GM03348 (cell line): ENCODE measurements at regions not wholly inside any gene's neighbourhood (a gene's known extent, or its start where the extent isn't known, plus 50 kb on each side); places are given as distances from the start of the nearest gene placed in this dataset.
"Not testable (repeated sequence)": the region's sequence is repeated elsewhere in the genome, so short reads cannot be mapped to it uniquely, and the experiment has no call there.

Experiments
- DNase-seq: peaks from one replicate; pipeline ENCODE4 v3.0.0; 2012; ENCODE audit warnings: low spot score

DNA sequence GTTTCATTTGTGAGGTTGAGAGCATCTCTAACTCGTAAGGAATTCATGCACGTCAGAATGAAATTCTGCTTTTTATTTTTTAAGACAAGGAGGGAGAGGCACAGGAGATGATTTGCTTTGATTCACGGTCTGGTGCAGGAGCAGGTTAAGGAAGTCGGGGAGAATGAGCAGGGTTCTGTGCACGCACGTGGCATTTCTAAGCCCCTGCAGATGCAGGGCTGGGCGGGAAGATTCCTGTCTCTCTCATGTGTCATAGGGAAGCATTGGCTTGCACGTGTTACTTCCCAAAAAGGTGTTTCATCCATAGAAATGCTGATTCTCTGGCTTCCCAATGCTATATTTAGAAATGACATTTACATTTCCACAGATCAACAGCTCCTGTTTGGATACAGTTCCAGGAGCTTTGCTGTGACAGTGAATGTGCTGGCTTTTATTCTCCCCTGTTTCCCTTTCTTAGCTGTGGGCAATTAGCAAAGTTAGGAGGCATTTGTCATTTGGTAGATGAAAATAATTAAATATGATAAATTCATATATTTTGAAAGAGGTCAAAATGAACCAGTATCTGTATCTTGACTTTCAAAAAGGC lies 119.7 kb upstream of the ZFP64 start:
- no peak for DNase-seq

DNA sequence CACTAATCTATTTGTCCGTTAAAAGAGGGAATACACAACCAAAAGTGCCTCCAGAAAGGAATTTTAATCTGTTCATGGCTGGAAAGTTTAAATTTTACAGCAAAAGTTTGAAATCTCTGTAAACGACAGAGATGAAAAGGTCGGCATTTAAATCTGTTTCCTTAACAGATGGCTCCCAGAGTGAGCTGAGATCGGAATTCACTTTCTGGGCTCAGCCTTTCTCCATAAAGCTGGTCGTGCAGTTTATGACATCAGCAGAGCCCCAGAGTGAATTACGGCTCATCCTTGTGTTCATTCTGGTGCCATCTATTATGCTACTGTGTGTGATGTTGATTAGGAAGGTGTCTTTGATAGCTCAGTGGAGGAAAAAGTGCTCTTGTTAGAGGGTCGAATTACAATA lies 117.6 kb upstream of the ZFP64 start:
- DNase-seq: no peak

DNA sequence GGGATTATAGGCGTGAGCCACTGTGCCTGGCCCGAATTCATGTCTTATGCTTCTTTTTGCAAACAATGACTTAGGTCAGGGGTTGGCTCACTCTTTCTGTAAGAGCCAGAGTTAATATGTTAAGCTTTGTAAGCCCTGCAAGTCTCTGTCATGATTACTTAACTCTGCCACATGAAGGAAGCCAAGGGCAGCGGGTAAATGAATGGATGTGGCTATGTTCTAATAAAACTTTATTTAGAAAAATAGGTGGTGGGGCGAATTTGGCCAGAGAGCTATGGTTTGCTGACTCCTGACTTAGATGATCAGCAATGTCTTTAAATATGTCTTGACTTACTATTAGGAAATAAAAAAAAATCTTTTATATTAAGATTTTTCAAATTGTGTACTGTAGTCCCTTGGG lies 114.9 kb upstream of the ZFP64 start:
- no peak for DNase-seq

DNA sequence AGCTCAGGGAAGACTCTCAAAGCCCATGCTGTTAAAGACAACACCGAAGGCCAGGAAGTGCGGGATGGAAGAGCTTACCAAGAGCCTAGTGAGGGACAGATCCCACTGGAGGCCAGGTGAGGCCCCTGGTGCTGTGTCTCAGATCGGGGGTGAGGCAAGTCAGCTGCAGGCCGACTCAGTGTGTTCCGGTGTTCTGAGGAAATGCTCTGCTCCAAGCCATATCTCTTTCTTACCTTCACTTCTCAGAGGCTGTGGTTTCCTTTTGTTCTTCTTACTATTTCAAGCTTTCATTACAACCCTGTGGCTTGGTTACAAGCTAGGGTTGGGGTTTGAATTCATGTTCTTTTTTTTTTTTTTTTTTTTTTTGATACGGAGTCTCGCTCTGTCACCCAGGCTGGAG lies 114.3 kb upstream of the ZFP64 start:
- DNase-seq: no peak

DNA sequence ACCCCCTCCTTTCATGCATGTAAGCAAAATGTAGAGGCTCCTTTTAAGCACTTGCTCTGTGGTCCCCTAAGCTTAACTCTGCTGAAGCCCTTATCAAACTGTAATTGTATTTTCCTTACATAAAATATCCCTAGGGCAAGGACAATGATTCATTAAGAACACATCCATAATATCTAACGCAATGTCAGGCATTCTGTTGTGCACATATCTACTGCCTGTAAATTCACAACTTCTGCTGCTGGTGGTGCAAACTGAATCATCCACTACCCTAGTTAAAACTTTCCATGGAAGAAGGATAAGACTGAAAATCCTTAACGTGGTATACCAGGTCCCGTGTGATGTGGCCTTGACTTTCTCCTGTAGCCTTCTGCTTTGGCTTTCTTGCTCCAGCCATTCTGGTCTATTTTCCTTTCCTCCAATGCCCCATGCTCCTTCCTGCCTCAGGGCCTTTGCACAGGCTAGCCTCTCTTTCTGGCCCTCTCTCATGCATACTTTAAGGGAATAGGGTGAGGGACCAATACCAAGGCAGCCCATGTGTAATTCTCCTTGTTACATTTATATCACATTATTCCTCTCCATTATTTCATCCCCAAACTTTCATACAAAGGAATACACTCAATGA lies 113.6 kb upstream of the ZFP64 start:
- no peak for DNase-seq

DNA sequence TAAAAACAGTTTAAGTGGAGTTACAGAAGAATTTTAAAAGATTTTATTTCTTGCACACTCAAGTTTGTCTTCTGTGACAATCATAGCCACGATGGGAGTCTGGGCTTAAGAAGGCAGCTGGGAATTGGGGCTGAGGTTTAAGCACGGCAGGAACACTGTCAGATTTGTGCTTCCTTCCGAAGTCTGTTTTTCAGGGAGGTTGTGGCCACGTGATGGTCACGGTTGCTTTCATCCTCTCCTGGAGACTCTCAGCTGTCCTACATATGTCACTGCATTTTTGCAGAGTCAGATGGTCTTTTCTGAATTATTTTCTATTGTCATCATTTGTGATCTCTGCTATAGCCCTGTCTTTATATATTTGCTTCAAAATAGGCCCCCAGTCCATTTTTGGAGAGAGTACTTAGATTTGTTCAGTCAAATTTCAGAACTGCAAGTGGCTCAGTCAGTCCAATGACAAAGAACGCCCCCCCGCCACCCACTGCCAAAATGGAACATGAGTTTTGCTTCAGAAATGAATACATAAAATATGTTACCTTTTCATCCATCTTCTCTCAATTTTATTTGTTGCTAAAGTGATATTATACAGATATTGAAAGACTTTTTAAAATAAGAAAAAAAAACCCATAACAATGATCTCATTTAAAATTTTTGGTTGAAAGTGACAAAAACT lies 111.8 kb upstream of the ZFP64 start:
- no peak for DNase-seq

DNA sequence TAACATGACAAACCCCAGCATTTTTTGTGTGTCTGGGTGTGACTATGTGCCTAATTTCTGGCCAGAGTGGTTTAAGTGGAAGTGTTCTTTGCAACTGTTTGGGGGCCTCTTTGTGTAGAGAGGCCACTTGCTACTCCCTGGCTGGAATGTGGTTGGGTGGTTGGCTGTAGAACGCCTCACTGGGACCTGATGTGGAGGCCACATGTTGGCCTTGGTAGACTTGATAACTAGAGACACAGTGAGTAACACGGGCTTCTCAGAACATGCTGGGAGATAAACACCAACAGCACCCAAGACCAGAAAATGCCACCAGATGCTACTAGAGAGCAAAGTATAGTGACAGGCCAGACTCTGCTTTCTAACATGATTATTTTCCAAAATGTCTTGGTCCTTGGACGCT lies 111.2 kb upstream of the ZFP64 start:
- no peak for DNase-seq

DNA sequence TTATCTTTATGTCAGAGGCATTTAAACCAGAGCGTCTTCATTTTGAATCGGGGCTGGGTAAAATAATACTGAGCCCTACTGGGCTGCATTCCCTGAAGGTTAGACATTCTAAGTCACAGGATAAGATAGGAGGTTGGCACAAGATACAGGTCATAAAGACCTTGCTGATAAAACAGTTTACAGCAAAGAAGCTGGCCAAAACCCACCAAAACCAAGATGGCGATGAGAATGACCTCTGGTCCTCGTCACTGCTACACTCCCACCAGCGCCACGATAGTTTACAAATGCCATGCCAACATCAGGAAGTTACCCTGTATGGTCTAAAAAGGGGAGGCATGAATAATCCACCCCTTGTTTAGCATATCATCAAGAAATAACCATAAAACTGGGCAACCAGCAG lies 110.5 kb upstream of the ZFP64 start:
- not testable (repeated sequence) for DNase-seq

DNA sequence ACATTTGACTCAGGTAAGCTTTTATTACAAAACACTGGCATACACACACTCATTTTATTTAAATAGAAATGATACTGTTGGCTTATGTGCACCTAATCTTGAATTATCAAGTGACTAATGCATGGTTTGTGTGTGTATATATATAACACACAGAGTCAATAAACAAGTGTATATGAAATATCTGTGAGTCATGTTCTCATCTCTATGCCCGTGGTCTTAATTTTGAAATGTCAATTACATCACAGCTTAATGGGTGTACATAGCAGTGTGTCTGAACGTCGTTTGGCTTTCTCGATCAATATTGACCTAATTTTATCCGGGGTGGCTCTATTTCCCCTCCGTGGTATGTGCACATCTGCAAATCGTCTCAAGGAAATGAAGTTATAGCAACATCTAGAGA lies 104.0 kb upstream of the ZFP64 start:
- no peak for DNase-seq

DNA sequence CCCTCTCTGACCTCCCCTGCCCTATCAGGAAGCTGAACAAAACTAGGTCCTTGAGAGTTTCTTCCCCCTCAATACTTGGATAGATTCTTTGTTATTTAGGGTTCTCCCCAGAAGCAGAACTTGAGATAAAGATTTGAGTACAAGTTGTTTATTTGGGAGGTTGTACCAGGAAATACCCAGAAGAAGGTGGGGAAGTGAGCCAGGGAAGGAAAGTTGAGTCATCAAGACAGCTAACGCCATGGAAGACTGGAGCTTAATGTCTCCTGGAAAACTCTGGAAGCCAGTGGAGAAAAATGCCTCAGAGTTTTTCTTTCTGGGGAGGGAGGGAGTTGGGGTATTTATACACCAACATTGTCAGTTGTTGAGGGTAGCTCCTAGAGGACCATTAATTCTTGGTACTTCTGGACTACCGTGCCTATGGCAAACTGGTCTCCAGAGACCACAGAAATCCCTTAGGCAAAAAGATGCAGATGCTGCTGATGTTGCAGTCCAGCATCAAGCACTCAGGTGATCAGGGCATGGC lies 102.6 kb upstream of the ZFP64 start:
- DNase-seq: no peak

DNA sequence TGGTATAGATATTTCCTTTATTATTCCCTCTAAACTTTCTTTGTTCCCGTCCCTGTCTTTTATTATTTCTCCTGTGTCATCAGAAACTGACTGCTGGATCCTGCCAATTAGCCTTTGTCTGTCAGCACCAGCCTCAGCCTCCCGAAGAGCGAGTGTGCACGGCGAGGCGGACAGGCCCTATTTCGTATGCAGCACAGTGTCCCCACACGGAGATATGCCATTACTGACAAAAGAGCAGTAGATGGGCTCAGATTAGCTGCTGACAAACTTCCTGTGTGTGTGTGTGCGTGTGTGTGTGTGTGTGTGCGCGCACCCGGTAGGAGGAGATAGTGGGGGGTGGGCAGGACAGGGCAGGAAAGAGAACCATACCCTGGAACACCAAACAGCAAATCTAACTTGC lies 99.5 kb upstream of the ZFP64 start:
- no peak for DNase-seq

DNA sequence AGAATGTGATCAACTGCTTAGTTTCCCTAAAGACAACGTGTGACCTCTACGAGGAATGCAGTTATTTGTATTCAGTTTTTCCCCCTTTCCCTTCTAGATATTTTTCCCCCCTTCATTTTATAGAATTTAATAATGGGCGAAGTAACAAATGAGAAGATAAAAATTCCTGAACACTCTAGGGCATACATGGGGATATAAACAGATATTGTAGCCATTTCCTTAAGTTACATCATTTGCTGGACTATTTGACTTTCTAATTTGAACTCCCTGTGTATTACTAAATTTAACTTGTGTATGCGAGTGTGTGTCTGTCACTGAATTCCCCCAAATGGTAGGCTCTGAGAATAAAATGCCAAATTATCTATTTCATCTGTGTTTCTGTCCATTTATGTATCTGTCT lies 99.0 kb upstream of the ZFP64 start:
- DNase-seq: peak; percentile 9

DNA sequence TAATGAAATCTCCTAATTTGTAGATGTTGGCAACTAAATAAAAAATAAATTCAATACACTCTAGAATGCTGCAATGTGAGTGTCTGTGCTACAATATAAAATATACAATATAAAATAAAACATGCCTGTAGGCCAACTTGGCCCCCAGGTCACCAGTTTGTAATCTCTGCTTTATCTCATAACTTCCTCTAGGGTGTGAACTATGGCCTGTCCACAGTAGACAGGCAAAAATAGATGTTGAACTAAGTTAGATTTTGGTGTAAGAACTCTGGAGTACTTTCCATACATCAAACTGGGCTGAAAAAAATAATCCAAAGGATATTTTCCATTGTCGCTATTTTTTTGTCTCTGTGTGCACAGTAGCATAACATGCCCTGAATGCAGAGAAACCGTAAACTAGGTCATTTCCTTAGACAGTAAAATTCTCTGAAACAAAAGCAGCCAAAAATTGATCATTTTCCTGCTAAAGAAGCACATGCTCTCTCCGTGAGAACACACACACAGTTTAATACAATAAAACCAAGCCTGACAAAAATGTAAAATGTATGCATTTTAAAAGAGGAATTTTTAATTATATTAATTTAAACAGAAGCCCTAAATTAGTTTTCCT lies 98.5 kb upstream of the ZFP64 start:
- no peak for DNase-seq

DNA sequence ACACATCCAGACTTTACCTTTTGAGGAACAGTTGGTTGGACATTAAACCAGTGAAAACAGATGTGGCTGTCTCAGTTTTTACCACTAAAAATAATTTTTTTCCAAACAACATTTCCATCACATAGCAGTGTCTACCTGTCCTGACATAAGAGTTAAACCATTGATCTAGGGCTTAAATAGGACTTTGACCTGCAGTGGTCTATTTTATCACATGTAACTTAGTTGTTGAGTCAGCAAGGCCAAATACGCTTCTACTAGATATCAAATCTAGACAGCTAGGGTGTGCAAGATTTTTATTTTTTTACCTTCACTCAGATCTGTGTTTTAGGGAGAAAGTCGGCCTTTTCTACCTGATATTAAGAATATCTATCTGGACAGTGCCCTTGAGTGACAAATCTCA lies 88.8 kb upstream of the ZFP64 start:
- DNase-seq: no peak

DNA sequence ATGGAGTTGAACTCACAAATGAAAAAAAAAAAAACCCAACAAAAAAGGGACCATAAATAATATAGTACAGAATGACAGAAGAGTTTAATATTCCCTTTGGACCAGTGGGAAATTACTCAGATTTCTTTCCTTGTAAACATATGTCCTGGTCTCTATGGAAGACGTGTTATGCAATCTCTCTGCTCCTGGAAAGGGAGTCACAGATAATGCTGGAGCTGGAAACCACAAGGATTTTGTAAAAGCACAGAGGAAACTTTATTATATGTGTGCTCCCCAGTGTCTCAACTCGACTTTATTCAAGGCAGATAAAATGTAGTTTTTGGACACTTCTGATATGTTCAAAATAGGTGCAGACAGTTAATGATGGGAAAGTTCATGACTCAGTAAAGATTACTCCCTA lies 88.1 kb upstream of the ZFP64 start:
- DNase-seq: peak; percentile 21

DNA sequence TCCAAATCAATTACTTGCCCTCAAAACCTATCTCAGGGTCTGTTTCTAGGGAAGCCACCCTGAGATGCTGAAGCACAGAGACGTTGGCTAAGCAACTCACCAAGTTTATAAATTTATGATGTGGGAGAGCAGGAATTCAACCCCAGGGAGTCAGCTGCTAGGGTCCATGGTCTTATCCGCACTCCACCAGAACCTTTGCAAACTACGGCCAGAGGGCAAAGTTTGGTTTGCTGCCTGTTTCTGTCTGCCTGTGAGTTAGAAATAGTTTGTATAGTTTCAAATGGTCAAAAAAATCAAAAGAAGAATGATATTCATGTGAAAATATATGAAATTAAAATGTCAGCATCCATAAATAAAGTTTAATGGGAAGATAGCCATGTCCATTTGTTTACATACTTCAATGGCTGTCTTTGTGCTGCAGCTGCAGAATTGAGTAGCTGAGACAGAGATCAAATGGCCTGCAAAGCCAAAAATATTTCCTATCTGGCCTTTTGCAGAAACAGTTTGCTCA lies 83.7 kb upstream of the ZFP64 start:
- DNase-seq: no peak

DNA sequence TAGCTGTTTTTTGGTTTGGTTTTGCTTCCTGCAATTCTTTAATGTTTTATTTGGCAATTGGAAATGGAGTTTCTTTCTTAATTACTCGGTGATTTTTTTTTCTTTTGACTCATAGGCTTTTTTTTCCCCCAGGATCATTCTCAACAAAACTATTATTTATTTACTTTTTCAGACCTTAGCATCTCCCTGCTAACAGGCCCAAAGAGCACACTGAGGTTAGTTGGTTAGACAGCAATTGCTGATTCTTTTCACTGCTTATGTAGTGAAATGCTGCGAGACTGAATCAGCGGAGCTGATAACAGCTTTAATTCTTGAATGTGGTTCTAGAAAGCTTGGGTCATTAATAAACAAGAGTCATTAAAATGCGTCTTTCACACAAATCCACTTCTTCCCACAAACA lies 79.1 kb upstream of the ZFP64 start:
- no peak for DNase-seq

DNA sequence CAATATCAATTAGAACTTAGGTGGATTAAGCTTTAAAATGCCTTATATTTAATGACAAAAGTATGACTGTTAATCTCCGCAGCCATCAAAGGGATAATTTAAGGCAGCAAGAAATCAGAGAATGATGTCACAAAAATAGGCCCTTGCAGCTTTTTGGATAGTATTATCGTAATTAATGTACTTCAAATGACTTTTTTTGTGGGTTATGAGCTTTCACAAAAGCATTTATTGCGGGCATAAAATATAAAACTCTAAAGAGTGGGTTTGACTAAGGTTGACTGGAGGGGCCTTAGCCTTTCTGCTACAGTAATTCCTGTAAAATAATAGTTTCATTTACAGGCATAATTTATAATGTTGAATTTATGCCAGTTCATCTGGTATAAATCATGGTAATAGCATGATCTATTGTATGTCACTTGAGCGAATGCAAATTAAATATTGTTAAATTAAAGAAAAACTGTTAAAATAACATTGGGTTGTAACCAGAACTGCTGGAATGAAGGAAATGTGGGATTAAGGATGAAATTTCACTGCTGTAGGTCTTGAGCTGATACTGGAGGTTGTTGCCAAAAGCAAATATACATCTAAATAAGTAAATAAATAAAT lies 78.5 kb upstream of the ZFP64 start:
- DNase-seq: no peak

DNA sequence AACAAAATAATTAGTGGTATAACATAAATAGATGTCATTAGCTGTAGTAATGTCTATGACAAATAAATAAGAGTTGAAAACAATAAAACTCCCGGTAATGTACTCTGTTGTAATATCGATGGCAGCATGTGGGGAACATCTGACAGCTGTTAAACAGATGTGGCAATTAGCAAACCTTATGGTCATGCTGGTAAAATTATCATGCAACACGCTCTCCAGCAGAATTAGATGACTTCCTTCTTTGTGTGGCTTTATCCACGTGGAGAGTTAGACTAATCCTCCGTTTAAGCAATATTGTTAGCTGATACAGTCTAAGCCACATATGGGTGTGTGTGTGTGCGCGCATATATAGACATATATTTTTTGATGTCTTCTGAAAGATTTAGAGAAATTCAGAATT lies 77.7 kb upstream of the ZFP64 start:
- peak; percentile 56 for DNase-seq

DNA sequence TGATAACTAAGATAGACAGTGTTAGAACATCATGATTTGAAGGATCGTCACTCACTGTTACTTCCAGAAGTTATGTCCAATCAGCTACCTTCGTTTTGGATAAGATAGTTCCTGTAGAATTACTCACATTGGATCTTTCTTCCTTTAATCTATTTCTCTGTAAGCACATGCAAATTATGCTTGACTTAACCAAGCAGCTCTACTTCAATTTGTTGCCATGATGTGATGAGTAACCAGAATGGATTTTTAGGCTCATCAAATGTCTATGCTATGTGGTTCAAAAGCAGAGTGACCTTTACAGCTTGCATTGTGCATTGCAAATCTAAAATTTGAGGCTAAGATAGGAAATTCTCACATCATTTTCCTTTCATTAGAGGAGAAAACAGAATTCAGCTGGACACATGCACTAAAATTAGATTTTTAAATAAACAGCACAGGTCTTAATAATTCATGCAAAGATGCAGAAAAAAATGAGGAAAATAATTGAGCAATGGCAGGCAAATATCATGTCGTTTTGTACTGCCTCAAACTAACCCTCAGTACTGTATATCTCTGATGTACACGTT lies 76.7 kb upstream of the ZFP64 start:
- peak; percentile 48 for DNase-seq

DNA sequence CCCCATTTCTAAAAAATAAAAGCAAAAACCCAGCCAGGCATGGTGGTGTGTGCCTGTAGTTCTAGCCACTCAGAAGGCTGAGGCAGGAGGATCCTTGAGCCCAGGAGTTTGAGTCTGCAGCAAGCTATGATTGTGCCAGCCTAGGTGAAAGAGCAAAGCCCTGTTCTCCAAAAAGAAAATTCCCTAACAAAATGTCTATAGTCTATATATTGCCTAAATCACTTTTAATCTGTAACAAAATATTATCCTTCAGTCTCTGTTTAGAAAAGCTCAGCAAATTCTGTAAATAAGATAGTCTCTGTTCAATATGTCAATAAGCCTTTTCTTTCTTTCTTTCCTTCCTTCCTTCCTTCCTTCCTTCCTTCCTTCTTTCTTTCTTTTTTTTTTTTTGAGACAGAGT lies 75.8 kb upstream of the ZFP64 start:
- DNase-seq: no peak

DNA sequence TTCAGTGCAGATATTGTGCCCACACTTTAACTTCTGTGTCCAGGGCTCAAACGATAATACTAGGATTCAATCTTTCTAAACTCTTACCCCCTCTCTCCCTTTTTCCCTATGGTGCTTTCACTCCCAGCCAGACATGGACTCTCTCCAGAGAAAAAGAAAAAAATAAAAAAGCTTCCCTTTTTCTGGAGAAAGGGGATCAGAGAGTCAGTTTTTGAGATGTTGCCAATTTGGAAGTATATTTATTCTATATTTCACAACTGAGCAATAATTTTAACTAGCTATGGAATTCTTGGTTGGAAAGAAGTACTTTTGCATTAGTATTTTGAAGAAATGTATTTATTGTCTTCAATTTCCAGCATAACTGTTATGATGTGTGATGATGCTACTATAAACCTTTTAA lies 72.2 kb upstream of the ZFP64 start:
- no peak for DNase-seq
